ENCODE measurements at regions not wholly inside any gene's neighbourhood (a gene's known extent, or its start where the extent isn't known, plus 50 kb on each side); places are given as distances from the start of the nearest gene placed in this dataset.

DNA sequence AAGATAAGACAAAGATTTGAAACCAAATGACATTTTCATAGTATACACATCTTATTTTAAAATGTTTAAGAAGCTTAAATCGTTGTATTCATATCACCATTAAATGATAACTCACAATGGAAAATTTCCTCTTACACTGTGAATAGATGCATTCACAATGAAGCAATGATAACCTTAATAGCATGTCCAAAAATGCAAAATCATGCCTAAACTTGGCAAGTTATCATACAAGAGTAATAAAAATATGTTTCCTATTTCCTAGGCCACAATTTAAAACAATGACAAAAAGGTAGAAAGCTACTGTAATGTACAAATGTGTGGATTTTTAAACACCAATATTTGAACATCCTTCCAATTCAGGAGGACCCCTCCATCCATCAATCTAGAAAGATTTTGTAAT lies 157.4 kb upstream of the GULP1 start:
- Histone ChIP-seq H3K9ac (ENCODE audit: low read depth, low read length) (no peak overlapping the region), H3K36me3 (ENCODE audit: control insufficient read depth, insufficient read depth, low read length) (no peaks in the 10 kb centered on the region), H3K18ac (ENCODE audit: low read depth, low read length) (no peak overlapping the region), H2BK20ac (ENCODE audit: low read depth, low read length) (no peak overlapping the region), H4K20me1 (ENCODE audit: insufficient read depth, low read length) (no peaks in the 10 kb centered on the region), H3K27me3 (ENCODE audit: control insufficient read depth, insufficient read depth, low read length) (no peaks in the 10 kb centered on the region), H3K23ac (ENCODE audit: low read depth, low read length) (no peak overlapping the region), H4K5ac (ENCODE audit: low read depth, low read length) (no peak overlapping the region), H2BK120ac (ENCODE audit: low read depth, low read length) (no peak overlapping the region), H3K4me2 (ENCODE audit: low read depth, low read length) (no peak overlapping the region), H3K4ac (ENCODE audit: low read depth, low read length) (no peak overlapping the region), H3K79me1 (ENCODE audit: low read depth in 1 of 2, low read length in 2 of 2) (no peaks in the 10 kb centered on the region), H3K14ac (replicated peaks; ENCODE audit: low read depth, low read length) (no peak overlapping the region), H2AK9ac (replicated peaks; ENCODE audit: low read depth, low read length, poor library complexity) (no peak overlapping the region), H2BK15ac (ENCODE audit: low read depth, low read length) (no peak overlapping the region), H2AFZ (replicated peaks; ENCODE audit: low read length, poor library complexity) (no peak overlapping the region), H3K9me1 (ENCODE audit: insufficient read depth, low read length) (no peaks in the 10 kb centered on the region), H4K8ac (ENCODE audit: low read depth in 2 of 2, low read length in 2 of 2) (no peak overlapping the region), H3K4me1 (ENCODE audit: control insufficient read depth, insufficient read depth, low read length) (no peaks in the 10 kb centered on the region), H3K4me3 (ENCODE audit: insufficient read depth, low read depth, low read length) (no peak overlapping the region), H2AK5ac (ENCODE audit: low read depth, low read length) (no peak overlapping the region), H3K56ac (ENCODE audit: extremely low read depth, insufficient read depth, low read length) (no peak overlapping the region), H4K91ac (ENCODE audit: insufficient read depth, low read depth, low read length) (no peak overlapping the region), H2BK5ac (ENCODE audit: low read depth, low read length, poor library complexity, severe bottlenecking) (no peak overlapping the region), H3K27ac (ENCODE audit: insufficient read depth, low read length) (no peak overlapping the region), H3K9me3 (ENCODE audit: control insufficient read depth, insufficient read depth, low read length) (no peaks in the 10 kb centered on the region)
- BruUV-seq (replicated peaks), result no TSS peak
- no peak for DNase-seq
- dilution Hi-C loops (cut with HindIII; ENCODE audit: low sequenced_read_pairs, unreplicated experiment) (no loop called here), in situ Hi-C loops (cut with MboI; ENCODE audit: low sequenced_read_pairs) (no loop called here), intact Hi-C loops (cut with micrococcal nuclease) (no loop called here)
- TF ChIP-seq FOS (IDR thresholded peaks at IDR 0.05; ENCODE audit: low read depth, low read length) (no peak), MAFK (IDR thresholded peaks at IDR 0.05; ENCODE audit: low read depth, low read length) (no peak), BHLHE40 (IDR thresholded peaks at IDR 0.05; ENCODE audit: low read depth, low read length) (no peak), CEBPB (IDR thresholded peaks at IDR 0.05; ENCODE audit: low read depth, low read length) (no peak), POLR2A (IDR thresholded peaks at IDR 0.05; ENCODE audit: low read depth, low read length) (no peak), RCOR1 (IDR thresholded peaks at IDR 0.05; ENCODE audit: insufficient replicate concordance, low read length) (no peak), RAD21 (IDR thresholded peaks at IDR 0.05; ENCODE audit: low read length) (no peak), SMC3 (IDR thresholded peaks at IDR 0.05; ENCODE audit: low read depth, low read length) (no peak), RFX5 (IDR thresholded peaks at IDR 0.05; ENCODE audit: low read depth, low read length) (no peak), CHD1 (IDR thresholded peaks at IDR 0.05; ENCODE audit: low read depth, low read length) (no peak), MAZ (IDR thresholded peaks at IDR 0.05; ENCODE audit: borderline replicate concordance, low read depth, low read length) (no peak)
- TF ChIP-seq, protein P1, sequence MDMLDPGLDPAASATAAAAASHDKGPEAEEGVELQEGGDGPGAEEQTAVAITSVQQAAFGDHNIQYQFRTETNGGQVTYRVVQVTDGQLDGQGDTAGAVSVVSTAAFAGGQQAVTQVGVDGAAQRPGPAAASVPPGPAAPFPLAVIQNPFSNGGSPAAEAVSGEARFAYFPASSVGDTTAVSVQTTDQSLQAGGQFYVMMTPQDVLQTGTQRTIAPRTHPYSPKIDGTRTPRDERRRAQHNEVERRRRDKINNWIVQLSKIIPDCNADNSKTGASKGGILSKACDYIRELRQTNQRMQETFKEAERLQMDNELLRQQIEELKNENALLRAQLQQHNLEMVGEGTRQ (IDR thresholded peaks at IDR 0.05; ENCODE audit: low read depth, low read length), result no peak
- TF ChIP-seq, protein P2, sequence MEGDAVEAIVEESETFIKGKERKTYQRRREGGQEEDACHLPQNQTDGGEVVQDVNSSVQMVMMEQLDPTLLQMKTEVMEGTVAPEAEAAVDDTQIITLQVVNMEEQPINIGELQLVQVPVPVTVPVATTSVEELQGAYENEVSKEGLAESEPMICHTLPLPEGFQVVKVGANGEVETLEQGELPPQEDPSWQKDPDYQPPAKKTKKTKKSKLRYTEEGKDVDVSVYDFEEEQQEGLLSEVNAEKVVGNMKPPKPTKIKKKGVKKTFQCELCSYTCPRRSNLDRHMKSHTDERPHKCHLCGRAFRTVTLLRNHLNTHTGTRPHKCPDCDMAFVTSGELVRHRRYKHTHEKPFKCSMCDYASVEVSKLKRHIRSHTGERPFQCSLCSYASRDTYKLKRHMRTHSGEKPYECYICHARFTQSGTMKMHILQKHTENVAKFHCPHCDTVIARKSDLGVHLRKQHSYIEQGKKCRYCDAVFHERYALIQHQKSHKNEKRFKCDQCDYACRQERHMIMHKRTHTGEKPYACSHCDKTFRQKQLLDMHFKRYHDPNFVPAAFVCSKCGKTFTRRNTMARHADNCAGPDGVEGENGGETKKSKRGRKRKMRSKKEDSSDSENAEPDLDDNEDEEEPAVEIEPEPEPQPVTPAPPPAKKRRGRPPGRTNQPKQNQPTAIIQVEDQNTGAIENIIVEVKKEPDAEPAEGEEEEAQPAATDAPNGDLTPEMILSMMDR (conservative IDR thresholded peaks at IDR 0.05; ENCODE audit: low read depth, low read length), result no peak
- TF ChIP-seq, protein P3, sequence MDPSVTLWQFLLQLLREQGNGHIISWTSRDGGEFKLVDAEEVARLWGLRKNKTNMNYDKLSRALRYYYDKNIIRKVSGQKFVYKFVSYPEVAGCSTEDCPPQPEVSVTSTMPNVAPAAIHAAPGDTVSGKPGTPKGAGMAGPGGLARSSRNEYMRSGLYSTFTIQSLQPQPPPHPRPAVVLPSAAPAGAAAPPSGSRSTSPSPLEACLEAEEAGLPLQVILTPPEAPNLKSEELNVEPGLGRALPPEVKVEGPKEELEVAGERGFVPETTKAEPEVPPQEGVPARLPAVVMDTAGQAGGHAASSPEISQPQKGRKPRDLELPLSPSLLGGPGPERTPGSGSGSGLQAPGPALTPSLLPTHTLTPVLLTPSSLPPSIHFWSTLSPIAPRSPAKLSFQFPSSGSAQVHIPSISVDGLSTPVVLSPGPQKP (IDR thresholded peaks at IDR 0.05; ENCODE audit: borderline replicate concordance, low read depth, low read length), result no peak
- whole genome bisulfite sequencing, 2 experiments (ENCODE audit: extremely low coverage in 2 of 2, insufficient read length in 1 of 2), result no CpG with 5 or more reads among the region's 1 CpG
- ChIA-PET CTCF (no interaction called here), POLR2A (ENCODE audit: unreplicated experiment) (no interaction called here)
- ATAC-seq (ENCODE audit: low read depth), result no peak
